Common myeloid progenitor, CD34-positive (primary cell): ENCODE measurements at regions not wholly inside any gene's neighbourhood (a gene's known extent, or its start where the extent isn't known, plus 50 kb on each side); places are given as distances from the start of the nearest gene placed in this dataset.
"Not testable (repeated sequence)": the region's sequence is repeated elsewhere in the genome, so short reads cannot be mapped to it uniquely, and the experiment has no call there.

Experiments
- CTCF ChIA-PET: fragments of 350-600 bp; sonication (Branson Sonifier 250); formaldehyde crosslinking; loops from one replicate; lab custom pipeline; 2021; ENCODE audit warnings: antibody characterized with exemption; lab: Charles Lee
- POLR2A ChIA-PET: fragments of 350-600 bp; sonication (Branson Sonifier 250); formaldehyde crosslinking; loops from one replicate; lab custom pipeline; 2021; ENCODE audit warnings: antibody characterized with exemption; lab: Charles Lee
- DNase-seq, 3 donors: peaks; one replicate each; pipeline versions ENCODE4 v3.0.0 to v3.0.0-alpha.2; 2013
- H3K27ac ChIP-seq, 2 experiments: 1 replicate in 1 of 2; 2 replicates in 1 of 2; pipeline ENCODE4 v1.7.0; 2013; ENCODE audit warnings: inconsistent platforms in 2 of 2, low read length in 2 of 2, mild to moderate bottlenecking in 2 of 2, low read depth in 1 of 2, moderate library complexity in 1 of 2; ENCODE audit not compliant: severe bottlenecking in 2 of 2, insufficient read depth in 1 of 2, poor library complexity in 1 of 2
- H3K27me3 ChIP-seq, 5 experiments: replicated peaks in 2 of 5; 1 replicate in 3 of 5; 2 replicates in 2 of 5; pipeline versions ENCODE4 v1.6.1 to v1.7.0; 2013; ENCODE audit warnings: low read length in 4 of 5, mild to moderate bottlenecking in 2 of 5, moderate library complexity in 2 of 5, inconsistent platforms in 1 of 5; ENCODE audit not compliant: insufficient read depth in 5 of 5, control insufficient read depth in 4 of 5
- H3K36me3 ChIP-seq, 4 experiments: 1 replicate in 2 of 4; 2 replicates in 2 of 4; pipeline versions ENCODE4 v1.6.1 to v1.7.0; 2013; ENCODE audit warnings: low read length in 3 of 4, control low read depth in 1 of 4, mild to moderate bottlenecking in 1 of 4; ENCODE audit not compliant: control insufficient read depth in 4 of 4, insufficient read depth in 4 of 4
- H3K4me1 ChIP-seq, 4 experiments: 1 replicate in 3 of 4; 2 replicates in 1 of 4; pipeline versions ENCODE4 v1.6.1 to v1.7.1; 2013; ENCODE audit warnings: low read length in 3 of 4, mild to moderate bottlenecking in 3 of 4, control low read depth in 1 of 4, inconsistent platforms in 1 of 4, moderate library complexity in 1 of 4; ENCODE audit not compliant: control insufficient read depth in 4 of 4, insufficient read depth in 4 of 4; ENCODE audit errors: control extremely low read depth in 1 of 4
- H3K4me3 ChIP-seq, 7 experiments: 1 replicate in 4 of 7; 2 replicates in 3 of 7; pipeline versions ENCODE4 v1.5.1 to v1.7.0; 2013; ENCODE audit warnings: mild to moderate bottlenecking in 7 of 7, low read length in 6 of 7, moderate library complexity in 6 of 7, inconsistent platforms in 2 of 7, low read depth in 2 of 7, control low read depth in 1 of 7; ENCODE audit not compliant: insufficient read depth in 4 of 7, control insufficient read depth in 1 of 7; ENCODE audit errors: extremely low read depth in 1 of 7
- H3K9me3 ChIP-seq, 5 experiments: 1 replicate in 4 of 5; 2 replicates in 1 of 5; pipeline versions ENCODE4 v1.6.1 to v1.7.1; 2013; ENCODE audit warnings: low read length in 4 of 5, mild to moderate bottlenecking in 2 of 5, inconsistent platforms in 1 of 5, low read depth in 1 of 5, moderate library complexity in 1 of 5; ENCODE audit not compliant: control insufficient read depth in 4 of 5, insufficient read depth in 2 of 5; ENCODE audit errors: control extremely low read depth in 1 of 5
- WGBS: methylation state at CpG from one replicate; pipeline ENCODE4 v1.1.5; 2013; ENCODE audit not compliant: insufficient coverage; 5-methylcytosine and 5-hydroxymethylcytosine counted together

- H3K4me1 ChIP-seq, H3K36me3 ChIP-seq, H3K9me3 ChIP-seq, H3K4me3 ChIP-seq, DNase-seq, CTCF ChIA-PET, H3K27me3 ChIP-seq, H3K27ac ChIP-seq, POLR2A ChIA-PET: not testable (repeated sequence)
- 86% methylated on average over 4 of the region's 4 CpGs for WGBS
These were observed 477.3 kb upstream of the NUDT12 start for GRCh38 chr5:104039871-104040270.

DNA sequence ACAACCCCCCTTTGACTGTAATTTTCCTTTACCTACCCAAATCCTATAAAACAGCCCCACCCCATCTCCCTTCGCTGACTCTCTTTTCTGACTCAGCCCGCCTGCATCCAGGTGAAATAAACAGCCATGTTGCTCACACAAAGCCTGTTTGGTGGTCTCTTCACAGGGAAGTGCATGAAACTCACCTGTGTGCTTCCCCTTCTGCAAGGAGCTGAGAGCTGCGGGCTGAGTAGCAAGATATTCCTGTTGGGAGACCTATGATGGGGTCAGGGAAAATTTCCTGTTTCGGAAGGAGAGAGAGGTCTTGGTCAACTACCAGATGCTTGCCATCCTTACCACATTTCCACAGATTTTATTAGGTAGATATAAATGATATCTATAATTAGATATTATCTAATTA lies 474.5 kb upstream of the NUDT12 start:
- 88% methylated on average over 1 of the region's 4 CpGs for WGBS
- H3K27me3 ChIP-seq, POLR2A ChIA-PET, H3K4me3 ChIP-seq, H3K27ac ChIP-seq, H3K4me1 ChIP-seq, H3K36me3 ChIP-seq, DNase-seq, H3K9me3 ChIP-seq, CTCF ChIA-PET: not testable (repeated sequence)

DNA sequence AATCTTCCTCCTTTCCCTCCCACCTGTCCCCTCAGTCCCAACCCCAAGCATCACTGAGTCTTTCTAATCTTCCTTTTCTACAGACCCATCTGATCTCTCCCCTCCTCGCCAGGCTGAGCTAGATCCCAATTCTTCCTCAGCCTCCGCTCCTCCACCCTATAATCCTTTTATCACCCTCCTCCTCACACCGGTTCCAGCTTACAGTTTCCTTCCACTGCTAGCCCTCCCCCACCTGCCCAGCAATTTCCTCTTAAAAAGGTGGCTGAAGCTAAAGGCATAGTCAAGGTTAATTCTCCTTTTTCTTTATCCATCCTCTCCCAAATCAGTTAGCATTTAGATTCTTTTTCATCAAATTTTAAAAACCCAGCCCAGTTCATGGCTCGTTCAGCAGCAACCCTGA lies 470.6 kb upstream of the NUDT12 start:
- H3K36me3 ChIP-seq, DNase-seq, H3K27me3 ChIP-seq, H3K4me3 ChIP-seq, H3K4me1 ChIP-seq, POLR2A ChIA-PET, H3K9me3 ChIP-seq, H3K27ac ChIP-seq, CTCF ChIA-PET: not testable (repeated sequence)
- WGBS: no CpG with 5 or more reads among the region's 4 CpGs

GRCh38 chr5:104024538-104024937 lies 461.9 kb upstream of the NUDT12 start:
- Histone ChIP-seq H3K9me3 (peaks cover 0 to 12% (median 0%) of the 10 kb centered on the region in 5 experiments), H3K27me3 (no peaks in the 10 kb centered on the region), H3K27ac (no peak overlapping the region), H3K36me3 (no peaks in the 10 kb centered on the region), H3K4me1 (no peaks in the 10 kb centered on the region), H3K4me3 (no peak overlapping the region)
- CTCF ChIA-PET: no interaction called here
- POLR2A ChIA-PET: no interaction called here
- no peak for DNase-seq
- 97% methylated on average over 4 of the region's 5 CpGs for WGBS

DNA sequence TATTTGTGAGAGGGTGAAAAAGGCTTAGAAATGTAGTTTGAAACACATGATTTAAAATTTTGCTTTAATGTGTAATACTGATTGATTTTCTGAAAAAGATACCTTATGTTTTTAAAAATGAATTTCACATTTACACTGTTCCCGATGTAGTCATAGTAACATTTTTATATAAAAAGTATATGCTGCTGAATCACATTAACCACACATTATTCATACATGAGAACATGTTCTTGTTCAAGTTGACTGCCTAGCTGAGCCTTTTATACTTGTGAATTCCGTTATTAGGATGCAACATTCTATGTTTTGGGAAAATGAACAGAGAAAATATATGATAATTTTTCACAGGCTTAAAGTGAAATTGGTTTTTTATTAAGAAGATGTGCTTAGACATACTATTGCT lies 461.1 kb upstream of the NUDT12 start:
- WGBS: 88% methylated on average over 1 of the region's 2 CpGs
- H3K27me3 ChIP-seq: no peaks in the 10 kb centered on the region
- peaks cover 0 to 12% (median 0%) of the 10 kb centered on the region in 5 experiments for H3K9me3 ChIP-seq
- no peak overlapping the region for H3K27ac ChIP-seq
- ChIA-PET CTCF (interaction anchor here (0.6 kb wide), 1 partner anchor 34 kb away, joined by 3 read pairs; no protein-coding TSS in a partner anchor), POLR2A (no interaction called here)
- H3K4me1 ChIP-seq: no peaks in the 10 kb centered on the region
- no peak for DNase-seq
- no peaks in the 10 kb centered on the region for H3K36me3 ChIP-seq
- no peak overlapping the region for H3K4me3 ChIP-seq

GRCh38 chr5:104019956-104020355 lies 457.4 kb upstream of the NUDT12 start:
- Histone ChIP-seq H3K27me3 (no peaks in the 10 kb centered on the region), H3K27ac (no peak overlapping the region), H3K4me3 (no peak overlapping the region), H3K9me3 (peaks cover 0 to 2% (median 0%) of the 10 kb centered on the region in 5 experiments), H3K36me3 (no peaks in the 10 kb centered on the region), H3K4me1 (no peaks in the 10 kb centered on the region)
- DNase-seq: no peak
- ChIA-PET POLR2A (no interaction called here), CTCF (no interaction called here)
- WGBS: no CpG with 5 or more reads among the region's 2 CpGs

DNA sequence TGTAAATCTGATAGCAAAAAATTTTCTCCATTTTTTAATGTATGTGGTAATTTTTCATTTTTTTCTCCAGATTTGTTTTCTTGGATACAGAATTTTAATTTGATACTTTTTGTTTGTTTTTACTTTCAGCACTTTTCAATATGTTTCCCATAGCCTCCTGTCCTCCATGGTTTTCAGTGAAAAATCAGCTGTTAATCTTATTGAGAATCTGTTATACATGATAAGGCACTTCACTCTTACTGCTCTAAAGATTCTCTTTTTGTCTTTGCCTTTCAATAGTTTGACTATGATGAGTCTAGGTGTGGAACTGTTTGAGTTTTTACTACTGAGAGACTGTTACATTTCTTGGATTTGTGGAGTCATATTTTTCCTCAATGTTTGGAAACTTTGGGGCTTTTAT lies 455.7 kb upstream of the NUDT12 start:
- CTCF ChIA-PET: no interaction called here
- POLR2A ChIA-PET: no interaction called here
- no peak for DNase-seq

More for the DNA sequence above, 455.7 kb upstream of the NUDT12 start:
- no peaks in the 10 kb centered on the region for H3K4me1 ChIP-seq
- H3K4me3 ChIP-seq: no peak overlapping the region
- no peak overlapping the region for H3K27ac ChIP-seq
- no peaks in the 10 kb centered on the region for H3K27me3 ChIP-seq
- H3K9me3 ChIP-seq: peaks cover 0 to 2% (median 0%) of the 10 kb centered on the region in 5 experiments
- H3K36me3 ChIP-seq: no peaks in the 10 kb centered on the region
